ENCODE measurements at regions not wholly inside any gene's neighbourhood (a gene's known extent, or its start where the extent isn't known, plus 50 kb on each side); places are given as distances from the start of the nearest gene placed in this dataset.

GRCh38 chr9:95801797-95802196 is 73.7 kb upstream of the ERCC6L2 start:
- no peak overlapping the region for H3K27ac ChIP-seq (ENCODE audit: extremely low read length, insufficient read depth, low read length)
- intact Hi-C loops (cut with micrococcal nuclease; ENCODE audit: unreplicated experiment) = no loop called here
- no peaks in the 10 kb centered on the region for H3K36me3 ChIP-seq (replicated peaks in 1 of 2; ENCODE audit: control insufficient read depth in 1 of 2, insufficient read depth in 2 of 2, low read length in 2 of 2)
- H3K27me3 ChIP-seq (ENCODE audit: control insufficient read depth in 1 of 2, insufficient read depth in 2 of 2, low read length in 2 of 2) = no peaks in the 10 kb centered on the region; a peak in 1 of 5 replicates
- ChIA-PET CTCF (ENCODE audit: low intra/inter-chr PET ratio, low total read pairs) (no interaction called here), POLR2A (no interaction called here)
- ATAC-seq = no peak
- WGBS (ENCODE audit: low lambda C conversion rate) = 35% methylated on average over 1 of the region's 1 CpG
- no peak overlapping the region for H2AFZ ChIP-seq (ENCODE audit: low read length)
- H4K20me1 ChIP-seq (ENCODE audit: insufficient read depth, low read length) = no peaks in the 10 kb centered on the region
- H3K4me1 ChIP-seq (ENCODE audit: insufficient read depth, low read length) = peaks cover 4% of the 10 kb centered on the region
- no peak for DNase-seq (ENCODE audit: low spot score)
- TF ChIP-seq ATF7 (IDR thresholded peaks at IDR 0.05) (no peak), ATF7 (CRISPR knock-in tag; IDR thresholded peaks at IDR 0.05) (no peak), ZNF343 (CRISPR knock-in tag; IDR thresholded peaks at IDR 0.05) (no peak), KLF13 (CRISPR knock-in tag; IDR thresholded peaks at IDR 0.05) (no peak), ZSCAN9 (CRISPR knock-in tag; IDR thresholded peaks at IDR 0.05; ENCODE audit: borderline replicate concordance) (no peak), TBL1XR1 (IDR thresholded peaks at IDR 0.05; ENCODE audit: borderline replicate concordance, low read length, partially characterized antibody) (no peak), ZNF34 (CRISPR knock-in tag; IDR thresholded peaks at IDR 0.05; ENCODE audit: borderline replicate concordance) (no peak), TOE1 (CRISPR knock-in tag; IDR thresholded peaks at IDR 0.05) (no peak), HES4 (CRISPR knock-in tag; IDR thresholded peaks at IDR 0.05; ENCODE audit: borderline replicate concordance) (no peak), DDIT3 (CRISPR knock-in tag; IDR thresholded peaks at IDR 0.05) (no peak), ZNF713 (CRISPR knock-in tag; IDR thresholded peaks at IDR 0.05) (no peak), THAP7 (CRISPR knock-in tag; IDR thresholded peaks at IDR 0.05) (no peak), ZNF431 (CRISPR knock-in tag; IDR thresholded peaks at IDR 0.05; ENCODE audit: borderline replicate concordance, low read depth) (no peak)
- H3K9me3 ChIP-seq (ENCODE audit: low read length) = no peaks in the 10 kb centered on the region
- H3K9ac ChIP-seq (ENCODE audit: insufficient read depth, low read depth, low read length) = no peak overlapping the region
- no TSS peak for BruUV-seq (replicated peaks)
- FAIRE-seq = no peak
- H3K4me2 ChIP-seq (ENCODE audit: low read depth, low read length) = no peak overlapping the region
- no peaks in the 10 kb centered on the region for H3K79me2 ChIP-seq (ENCODE audit: insufficient read depth, low read length)
- in situ Hi-C loops (cut with HindIII; ENCODE audit: extremely low pct_ligation_motif_present, low pct_unique_long_range_greater_than_20kb) = no loop called here
- H3K4me3 ChIP-seq (replicated peaks in 1 of 3; ENCODE audit: insufficient read depth in 1 of 3, low read depth in 2 of 3, low read length in 3 of 3) = no peak overlapping the region

All from HepG2 (cell line).